GM18499 (cell line): ENCODE measurements at regions not wholly inside any gene's neighbourhood (a gene's known extent, or its start where the extent isn't known, plus 50 kb on each side); places are given as distances from the start of the nearest gene placed in this dataset.

Source experiments
- ATAC-seq: cut with Tn5 transposase; IDR thresholded peaks from one replicate; pipeline ENCODE4 v1.9.1; 2021; ENCODE audit warnings: moderate number of reproducible peaks; ENCODE audit not compliant: insufficient read depth, unreplicated experiment

DNA sequence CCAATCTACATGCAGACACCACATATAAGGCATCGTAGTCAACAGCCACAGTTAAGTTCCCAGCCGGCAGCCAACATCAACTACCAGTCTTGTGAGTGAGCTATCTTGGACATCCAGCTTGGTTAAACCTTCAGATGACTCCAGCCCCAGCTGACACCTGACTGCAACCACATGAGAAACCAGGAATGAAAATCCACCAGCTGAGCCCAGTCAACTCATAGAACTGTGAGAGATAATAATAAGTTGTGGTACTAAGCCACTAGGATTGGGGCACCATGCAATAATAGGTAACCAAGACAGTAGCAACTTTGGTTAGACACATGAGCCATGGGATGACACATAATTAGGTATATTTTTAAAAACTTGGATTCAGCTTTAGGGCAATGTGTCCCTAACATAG lies 188.1 kb upstream of the BCOR start:
- ATAC-seq = no peak

DNA sequence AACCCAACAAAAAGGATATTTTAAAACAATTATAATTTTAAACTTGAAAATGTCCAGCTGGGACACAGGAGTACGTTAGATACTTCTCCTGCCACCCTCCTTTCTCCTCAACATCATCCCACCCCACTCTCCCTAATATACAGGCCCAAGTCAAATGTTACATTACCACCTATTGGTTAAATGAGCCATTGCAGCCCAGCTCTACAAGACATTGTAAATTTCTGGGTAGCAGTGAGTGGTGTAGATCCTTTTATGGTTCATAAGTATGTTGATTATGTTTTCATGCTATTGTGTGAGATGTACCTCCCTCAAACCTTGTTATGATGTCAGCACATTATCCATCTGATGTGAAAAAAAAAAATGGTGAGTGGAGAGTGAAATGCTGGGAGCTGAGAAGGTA lies 187.1 kb upstream of the BCOR start:
- ATAC-seq = no peak

DNA sequence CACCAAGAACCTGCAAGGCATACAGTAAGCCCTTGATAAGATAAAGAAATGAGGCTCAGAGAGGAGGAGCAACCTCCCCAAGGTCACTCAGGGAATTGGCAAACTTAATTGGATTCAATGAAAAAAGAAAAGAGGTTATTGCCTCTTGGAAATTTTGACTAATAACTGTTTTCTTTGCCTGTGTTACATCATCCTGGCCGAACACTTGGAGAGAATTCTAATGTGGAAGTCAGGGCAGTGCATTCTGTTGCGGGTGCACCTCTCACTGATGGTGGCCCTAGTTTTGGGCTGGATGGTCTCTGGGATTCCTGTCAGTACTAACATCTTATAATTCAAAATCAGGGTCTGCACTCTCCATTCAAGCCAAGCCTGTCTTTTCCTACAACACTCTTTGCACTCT lies 186.2 kb upstream of the BCOR start:
- no peak for ATAC-seq

GRCh38 chrX:40282946-40283660 lies 185.3 kb upstream of the BCOR start:
- ATAC-seq = no peak

GRCh38 chrX:40282348-40282747 lies 184.6 kb upstream of the BCOR start:
- no peak for ATAC-seq

DNA sequence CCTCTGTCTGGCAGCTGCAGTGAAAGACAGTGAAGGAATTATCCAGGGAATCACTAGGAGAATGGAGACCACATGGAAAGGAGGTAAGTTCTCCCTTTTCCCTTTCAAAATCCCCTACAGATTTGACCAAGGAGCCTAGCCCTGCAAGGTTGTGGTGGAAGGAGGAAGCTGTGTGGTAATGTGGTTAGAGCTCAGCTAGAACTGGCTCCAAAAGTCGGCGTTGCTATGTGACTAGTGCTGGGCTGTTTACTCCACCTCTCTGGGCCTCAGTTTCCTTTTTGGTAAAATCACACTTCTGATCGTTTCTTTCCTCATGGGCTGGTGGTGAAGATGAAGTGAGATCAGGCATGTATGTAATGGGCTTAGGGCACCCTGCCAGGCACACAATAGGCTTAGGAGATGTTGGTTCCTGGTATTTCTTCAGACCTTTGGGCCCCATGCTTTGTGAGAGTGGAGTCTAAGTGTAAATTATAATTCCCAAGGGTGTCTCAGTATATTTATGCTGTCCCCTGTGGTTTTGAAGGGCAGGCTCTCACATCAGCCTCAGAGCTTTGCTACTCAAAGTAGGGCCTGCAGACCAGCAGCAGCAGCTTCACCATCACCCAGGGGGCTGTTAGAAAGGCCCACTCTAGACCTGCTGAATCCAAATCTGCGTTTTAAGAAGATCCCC lies 183.7 kb upstream of the BCOR start:
- ATAC-seq = no peak

DNA sequence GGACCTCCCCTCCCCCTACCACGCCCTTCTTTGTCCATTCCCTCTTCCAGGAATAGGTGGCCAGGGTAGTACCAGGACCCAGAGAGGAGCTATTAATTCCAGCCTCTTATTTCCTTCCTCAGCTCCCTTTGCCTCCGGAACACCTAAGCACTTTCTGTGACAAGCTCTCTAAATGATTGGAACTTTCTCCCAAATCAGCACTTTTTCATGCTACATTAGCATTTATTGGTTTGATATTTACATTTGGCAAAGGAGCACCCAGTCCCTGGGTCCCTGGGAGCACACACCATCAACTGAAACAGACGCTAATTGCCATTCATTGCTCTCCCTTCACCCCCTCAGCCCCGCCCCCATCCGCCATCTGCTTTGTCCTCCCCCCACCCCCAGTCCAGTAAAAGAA lies 182.0 kb upstream of the BCOR start:
- no peak for ATAC-seq

GRCh38 chrX:40279091-40279430 lies 181.3 kb upstream of the BCOR start:
- ATAC-seq = no peak

DNA sequence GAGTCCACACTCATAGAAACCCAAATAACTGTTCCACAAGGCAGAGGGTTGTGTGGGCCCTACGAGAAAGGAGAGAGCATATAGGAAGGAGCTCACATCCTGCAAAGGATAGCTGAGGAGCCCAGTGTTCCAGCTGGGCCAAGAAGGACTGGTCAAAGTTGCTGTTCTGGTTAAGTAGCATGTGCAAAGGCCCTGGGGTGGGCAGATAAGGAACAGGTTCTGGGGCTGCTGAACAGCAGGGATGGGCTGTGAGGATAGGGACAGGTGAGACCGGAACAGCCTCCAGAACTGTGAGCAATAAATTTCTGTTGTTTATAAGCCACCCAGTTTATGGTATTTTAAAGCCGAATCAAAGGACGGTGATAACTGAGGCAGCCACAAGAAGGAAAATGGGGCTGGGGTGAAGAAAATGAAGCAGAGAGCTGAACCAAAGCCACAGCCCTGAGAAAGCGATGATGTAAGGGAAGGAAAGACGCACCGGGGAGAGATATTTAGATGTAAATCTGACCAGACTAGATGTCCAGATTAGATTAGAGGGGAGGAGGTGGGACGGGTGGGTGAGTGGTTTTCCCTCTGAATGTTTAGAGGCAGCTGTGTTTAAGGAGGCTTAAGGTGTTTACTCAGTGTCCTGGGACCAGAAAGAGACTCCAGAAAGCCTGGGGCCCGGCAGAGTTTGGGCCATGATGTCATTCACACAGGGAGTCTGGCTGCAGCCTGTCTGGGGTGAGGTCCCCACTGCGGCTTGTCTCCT lies 180.8 kb upstream of the BCOR start:
- ATAC-seq = no peak

GRCh38 chrX:40277672-40278071 lies 179.9 kb upstream of the BCOR start:
- ATAC-seq = no peak

GRCh38 chrX:40273356-40274050 lies 175.7 kb upstream of the BCOR start:
- no peak for ATAC-seq

- no peak for ATAC-seq
Measured at GRCh38 chrX:40272776-40273175, 175.0 kb upstream of the BCOR start.

DNA sequence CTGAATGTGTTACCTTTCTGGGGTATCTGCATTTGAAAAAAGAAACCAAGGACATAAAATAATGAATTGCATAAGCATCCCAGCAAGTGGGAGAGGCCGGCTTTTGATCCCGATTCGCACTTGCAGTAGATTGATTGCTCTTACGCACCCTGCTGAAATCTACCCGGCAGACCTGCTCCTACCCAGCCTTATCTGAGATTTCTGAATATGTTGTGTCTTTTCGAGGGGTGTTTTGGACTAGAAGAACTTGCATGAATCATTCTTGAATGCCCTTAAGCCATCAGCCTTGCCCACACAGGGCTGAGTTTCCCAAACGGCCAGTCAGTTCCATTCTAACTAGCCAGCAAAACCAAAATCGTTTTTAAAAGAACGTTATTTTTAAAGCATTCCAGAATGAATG lies 174.4 kb upstream of the BCOR start:
- ATAC-seq = no peak

GRCh38 chrX:40268188-40268520 lies 170.4 kb upstream of the BCOR start:
- no peak for ATAC-seq

DNA sequence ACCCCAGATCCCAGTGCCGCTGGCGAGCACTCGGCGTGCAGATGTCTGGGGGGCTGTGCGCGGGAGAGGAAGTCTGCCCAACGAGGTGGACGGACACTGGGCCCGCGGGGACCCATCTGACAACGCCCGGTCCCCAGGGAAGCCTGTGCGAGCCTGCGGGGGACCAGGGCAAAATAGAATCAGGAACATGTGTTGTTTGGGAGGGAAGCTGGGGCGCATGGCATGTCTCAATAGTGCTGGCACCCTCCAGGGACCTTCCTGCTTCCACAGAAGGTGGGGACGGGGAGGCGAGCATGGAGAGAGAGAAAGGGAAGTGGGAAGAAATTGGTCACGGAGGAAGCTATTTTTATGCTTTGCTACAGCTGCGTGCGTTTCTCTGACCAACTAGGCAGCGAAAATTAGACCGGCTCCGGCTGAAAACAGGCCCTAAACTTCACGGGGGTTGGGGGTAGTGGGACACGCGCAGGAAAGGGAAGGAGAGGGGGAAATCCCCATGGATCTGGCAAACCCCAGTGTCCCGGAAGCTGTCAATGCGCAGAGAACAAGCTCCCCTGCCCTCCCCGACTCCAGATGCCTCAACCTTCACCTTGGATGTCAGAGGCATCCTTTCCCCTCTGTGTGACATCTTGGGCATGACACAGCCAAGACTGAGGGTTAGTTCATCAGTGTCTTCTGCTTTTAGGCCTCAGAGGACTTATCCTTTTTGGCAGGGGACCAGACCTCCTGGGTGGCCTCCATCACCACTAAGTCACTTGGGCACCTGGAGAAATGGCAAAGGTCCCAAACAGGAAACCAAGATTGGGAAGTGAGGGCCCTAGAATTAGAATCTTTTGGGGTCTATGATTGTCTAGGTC lies 169.8 kb upstream of the BCOR start:
- no peak for ATAC-seq

DNA sequence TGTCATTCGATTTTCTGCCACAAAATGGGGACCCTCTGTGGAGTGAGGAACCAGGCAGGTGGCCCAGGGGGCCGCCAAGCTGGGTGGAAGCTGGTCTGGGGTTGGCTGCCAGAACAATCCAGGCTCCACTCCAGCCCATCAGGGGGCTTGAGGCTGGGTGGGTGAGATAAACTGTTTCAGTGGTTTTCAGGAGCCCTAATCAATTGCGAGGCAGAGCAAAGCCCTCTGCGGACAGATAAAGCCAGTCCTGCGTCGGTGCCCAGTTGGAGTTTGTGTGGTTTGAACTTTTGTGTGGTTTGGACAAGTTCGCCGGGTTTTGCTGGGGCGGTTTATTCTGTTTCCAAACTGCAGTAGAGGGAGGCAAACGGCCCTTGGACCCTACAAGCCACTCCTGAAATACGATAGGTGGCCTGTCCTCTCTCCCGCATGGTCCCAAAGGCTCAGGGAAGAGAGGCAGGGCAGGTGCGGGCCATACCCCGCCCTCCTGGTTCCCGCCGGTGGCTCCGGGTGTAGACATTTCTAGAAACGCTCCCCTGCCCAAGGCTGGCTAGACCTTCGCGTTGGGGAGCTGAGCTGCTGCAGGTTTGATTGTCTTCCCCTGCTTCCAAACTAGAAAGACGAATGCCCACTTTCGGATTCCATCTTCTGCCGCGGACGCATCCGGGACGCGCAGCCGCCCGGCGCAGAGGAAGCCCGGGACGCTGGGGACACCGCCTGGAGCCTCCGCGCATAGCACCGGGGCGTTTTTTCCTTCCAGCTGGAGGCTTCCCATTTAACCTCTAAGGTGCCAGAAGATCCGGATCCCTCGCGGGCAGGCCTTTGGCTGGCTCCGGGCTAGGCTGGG lies 169.0 kb upstream of the BCOR start:
- ATAC-seq = no peak

GRCh38 chrX:40265936-40266335 lies 168.2 kb upstream of the BCOR start:
- no peak for ATAC-seq

GRCh38 chrX:40263014-40263560 lies 165.3 kb upstream of the BCOR start:
- no peak for ATAC-seq
